GM12872 (cell line): ENCODE measurements at regions not wholly inside any gene's neighbourhood (a gene's known extent, or its start where the extent isn't known, plus 50 kb on each side); places are given as distances from the start of the nearest gene placed in this dataset.

Experiments used
- TF ChIP-seq, protein P1 (sequence below): IDR thresholded peaks from 3 replicates; pipeline ENCODE4 v1.5.1; 2011; ENCODE audit warnings: low read depth, mild to moderate bottlenecking, low read length, moderate library complexity; ENCODE audit not compliant: insufficient read depth

DNA sequence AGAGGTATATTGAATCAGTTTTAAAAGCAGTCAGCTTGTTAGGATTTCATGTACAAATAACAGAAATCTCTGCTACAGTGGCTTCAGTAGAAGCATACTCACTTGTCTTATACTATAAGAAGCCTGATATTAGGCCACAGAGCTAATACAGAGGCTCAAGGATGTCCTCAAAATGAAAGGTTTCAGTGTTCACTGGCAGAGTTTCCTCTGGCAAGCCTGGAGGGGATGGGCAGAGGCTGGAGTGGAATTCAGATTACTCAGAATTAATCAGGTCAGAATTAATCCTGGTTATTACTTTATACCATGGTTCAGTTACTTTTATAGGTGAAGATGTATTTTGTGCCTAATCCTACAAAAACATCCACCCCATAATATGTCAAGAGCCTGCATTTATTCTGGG, 520.5 kb downstream of the USP25 start:
- TF ChIP-seq, protein P1, sequence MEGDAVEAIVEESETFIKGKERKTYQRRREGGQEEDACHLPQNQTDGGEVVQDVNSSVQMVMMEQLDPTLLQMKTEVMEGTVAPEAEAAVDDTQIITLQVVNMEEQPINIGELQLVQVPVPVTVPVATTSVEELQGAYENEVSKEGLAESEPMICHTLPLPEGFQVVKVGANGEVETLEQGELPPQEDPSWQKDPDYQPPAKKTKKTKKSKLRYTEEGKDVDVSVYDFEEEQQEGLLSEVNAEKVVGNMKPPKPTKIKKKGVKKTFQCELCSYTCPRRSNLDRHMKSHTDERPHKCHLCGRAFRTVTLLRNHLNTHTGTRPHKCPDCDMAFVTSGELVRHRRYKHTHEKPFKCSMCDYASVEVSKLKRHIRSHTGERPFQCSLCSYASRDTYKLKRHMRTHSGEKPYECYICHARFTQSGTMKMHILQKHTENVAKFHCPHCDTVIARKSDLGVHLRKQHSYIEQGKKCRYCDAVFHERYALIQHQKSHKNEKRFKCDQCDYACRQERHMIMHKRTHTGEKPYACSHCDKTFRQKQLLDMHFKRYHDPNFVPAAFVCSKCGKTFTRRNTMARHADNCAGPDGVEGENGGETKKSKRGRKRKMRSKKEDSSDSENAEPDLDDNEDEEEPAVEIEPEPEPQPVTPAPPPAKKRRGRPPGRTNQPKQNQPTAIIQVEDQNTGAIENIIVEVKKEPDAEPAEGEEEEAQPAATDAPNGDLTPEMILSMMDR: no peak

DNA sequence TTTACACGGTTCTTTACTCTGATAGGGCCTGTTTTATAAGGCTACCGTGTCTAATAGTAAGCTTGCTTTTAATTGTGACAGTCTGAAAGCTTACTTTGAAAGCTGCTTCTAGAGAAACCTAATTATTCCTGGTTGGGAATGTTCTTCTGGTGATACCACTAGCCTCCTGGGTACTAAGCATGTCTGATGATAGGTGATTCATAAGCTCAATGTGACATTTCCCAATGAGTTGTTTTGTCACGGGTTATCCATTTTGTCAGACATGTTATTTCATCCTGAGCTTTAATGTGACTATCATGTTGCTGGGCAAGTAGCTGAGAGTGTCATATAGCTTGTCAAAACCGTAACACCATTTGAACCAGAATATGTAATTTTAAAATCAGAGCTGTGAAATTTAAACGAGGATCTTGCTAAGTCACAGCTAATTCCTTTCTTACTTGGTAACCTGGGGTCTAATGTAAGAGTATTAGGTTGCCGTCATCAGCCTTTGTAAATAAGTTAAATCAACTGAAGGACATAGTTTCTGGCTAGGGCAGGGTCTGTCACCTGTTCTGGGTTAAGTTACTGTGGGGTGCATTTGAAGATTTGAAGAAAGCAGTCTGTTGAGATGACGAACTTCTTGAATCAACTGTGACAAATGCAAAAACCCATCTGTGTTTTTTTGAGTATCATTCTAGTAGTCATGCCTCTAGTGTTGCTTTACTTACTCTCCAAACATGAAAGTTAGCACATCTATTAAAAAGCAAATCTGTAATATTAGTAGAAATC, 529.2 kb downstream of the USP25 start:
- TF ChIP-seq, protein P1: no peak

DNA sequence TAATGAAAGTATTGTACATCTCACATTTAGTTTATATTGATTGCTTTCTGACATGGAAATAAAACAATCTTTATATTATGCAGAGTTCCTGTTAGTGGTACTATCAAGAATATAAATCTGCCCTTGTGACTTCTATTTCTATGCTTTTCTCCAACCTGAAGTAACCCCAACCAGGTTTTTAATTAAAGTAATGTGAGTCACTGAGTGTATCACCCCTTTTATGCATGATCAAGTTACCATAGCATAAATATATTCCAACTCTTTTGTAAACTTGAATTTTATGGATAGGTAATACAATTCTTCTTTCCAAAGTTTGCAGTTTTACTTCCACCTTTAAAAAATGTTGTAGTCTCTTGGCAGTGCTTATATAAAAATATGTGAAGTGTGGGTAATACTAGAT, 532.3 kb downstream of the USP25 start:
- TF ChIP-seq, protein P1: no peak

DNA sequence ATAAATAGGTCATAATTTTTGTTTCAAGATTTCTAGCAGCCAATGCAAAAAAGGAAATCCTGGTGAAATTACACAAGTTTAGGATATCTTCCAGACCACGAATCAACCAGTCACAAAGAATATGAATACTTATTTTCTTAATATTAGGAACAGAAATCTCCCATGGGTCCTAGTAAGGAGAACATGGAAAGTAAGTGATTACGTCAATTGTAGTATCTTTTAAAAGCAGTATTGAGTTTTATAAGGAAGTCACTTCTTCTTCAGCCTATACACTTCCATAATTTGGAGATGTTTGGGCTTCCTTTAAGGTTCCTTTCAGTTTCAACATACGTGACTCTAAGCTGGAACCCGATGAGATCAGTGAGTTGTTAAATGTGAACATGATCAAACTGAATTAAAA, 534.5 kb downstream of the USP25 start:
- TF ChIP-seq, protein P1: no peak

DNA sequence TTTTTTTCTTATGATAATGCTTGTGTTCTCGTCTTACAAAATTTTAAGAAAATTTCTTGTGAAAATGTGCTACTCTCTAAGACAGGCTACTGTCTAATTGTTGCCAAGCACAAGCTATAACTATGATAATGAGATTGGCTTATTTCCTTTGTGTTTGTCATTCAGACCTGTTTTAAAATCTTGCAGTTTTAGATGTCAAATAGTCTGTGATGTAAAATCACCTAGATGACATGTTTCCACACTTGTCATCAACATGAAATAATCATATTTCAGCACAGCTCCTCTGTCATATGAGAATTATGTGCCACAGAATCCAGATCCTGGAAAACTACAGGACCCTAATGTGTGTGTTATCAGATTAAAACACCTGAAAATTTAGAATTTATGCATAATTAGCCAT, 539.7 kb downstream of the USP25 start:
- TF ChIP-seq, protein P1: no peak

DNA sequence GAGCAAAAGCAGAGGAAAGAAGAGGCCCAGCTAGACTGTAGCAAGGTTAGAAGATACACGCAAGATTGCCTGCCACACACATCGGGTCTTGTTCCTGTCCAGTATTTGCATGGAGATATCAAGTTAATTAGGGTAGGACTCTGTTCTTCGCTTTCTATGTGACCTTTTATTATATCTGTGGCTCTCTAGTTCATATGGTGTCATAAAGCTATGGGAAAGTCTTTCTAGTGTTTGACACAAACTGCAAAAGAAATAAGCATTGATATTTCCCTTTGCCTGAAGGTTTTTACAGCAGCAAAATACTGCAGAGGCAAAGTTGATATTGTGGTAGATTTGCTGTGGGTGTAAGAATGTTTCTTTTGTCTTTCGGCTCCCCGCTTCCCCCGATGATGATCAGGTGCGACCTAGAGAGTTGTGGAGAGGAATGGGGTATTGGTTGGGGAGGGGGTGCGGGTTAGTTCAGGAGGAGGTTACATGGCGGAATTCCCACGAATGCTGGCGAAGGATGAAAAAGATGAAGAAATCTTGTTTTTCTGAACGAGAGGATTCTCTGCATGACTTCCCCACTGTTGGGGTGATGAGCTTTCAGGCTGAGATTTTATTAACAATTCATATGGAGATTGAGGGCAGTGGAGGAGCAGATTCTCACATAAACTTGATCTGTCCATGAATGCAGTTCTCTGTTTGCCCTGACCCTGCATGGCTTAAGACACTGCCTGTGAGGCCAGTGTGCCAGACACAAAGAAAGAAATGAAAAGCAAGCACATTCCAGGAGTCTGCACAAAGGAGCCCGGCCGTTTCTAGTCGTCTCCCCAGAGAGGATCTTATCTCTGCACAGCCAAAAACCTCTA, 550.2 kb downstream of the USP25 start:
- TF ChIP-seq, protein P1: no peak

DNA sequence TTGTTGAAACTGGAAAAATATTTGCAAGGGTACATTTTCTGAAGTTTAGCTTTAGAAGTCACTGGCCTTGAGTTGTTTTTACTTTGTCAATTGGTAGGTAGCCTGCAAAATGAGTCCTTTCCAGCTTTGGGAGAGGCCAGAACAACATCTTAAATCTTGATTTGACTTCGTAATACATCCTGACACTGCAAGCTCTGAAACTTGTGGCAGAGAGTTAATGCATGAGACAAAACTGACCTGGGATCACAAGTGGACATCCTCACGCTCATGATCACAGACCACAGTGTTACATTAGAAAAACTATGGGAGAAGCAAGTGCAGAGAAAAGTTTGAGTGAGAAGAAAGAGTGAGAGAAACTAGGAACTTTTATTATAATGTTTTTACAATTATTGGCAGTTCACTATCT, 550.9 kb downstream of the USP25 start:
- TF ChIP-seq, protein P1: no peak
